ENCODE measurements at regions not wholly inside any gene's neighbourhood (a gene's known extent, or its start where the extent isn't known, plus 50 kb on each side); places are given as distances from the start of the nearest gene placed in this dataset.
"Not testable (repeated sequence)": the region's sequence is repeated elsewhere in the genome, so short reads cannot be mapped to it uniquely, and the experiment has no call there.

DNA sequence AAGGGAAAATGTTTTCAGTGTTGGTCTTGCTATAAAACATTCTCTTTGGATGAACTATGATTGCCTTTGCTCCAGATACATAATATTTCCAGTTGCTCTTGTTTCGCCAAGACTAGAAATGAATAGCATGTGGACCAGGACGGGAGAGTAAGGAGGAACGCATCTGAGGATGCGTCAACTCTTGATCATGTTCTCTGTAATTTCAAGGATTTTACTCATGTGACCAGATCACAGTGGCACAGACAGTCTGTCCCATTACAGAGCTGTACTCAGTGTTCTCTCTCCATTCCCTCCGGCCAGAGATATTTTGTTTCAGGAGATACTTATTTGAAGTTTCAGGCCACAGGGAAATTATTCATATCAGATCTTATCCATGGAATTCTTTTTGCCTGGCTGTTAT lies 266.6 kb downstream of the MID1IP1 start:
- Mint-ChIP-seq H3K4me3 (ENCODE audit: low read depth) (no peak overlapping the region), H3K36me3 (ENCODE audit: insufficient read depth) (peaks cover 1% of the 10 kb centered on the region), H3K9me3 (ENCODE audit: low read depth) (peaks cover 20% of the 10 kb centered on the region), H3K27ac (no peak overlapping the region), H3K27me3 (no peaks in the 10 kb centered on the region), H3K4me1 (ENCODE audit: low read depth) (peaks cover 6% of the 10 kb centered on the region)
- no peak for DNase-seq (ENCODE audit: low spot score, unreplicated experiment)
- TF ChIP-seq, protein P1, sequence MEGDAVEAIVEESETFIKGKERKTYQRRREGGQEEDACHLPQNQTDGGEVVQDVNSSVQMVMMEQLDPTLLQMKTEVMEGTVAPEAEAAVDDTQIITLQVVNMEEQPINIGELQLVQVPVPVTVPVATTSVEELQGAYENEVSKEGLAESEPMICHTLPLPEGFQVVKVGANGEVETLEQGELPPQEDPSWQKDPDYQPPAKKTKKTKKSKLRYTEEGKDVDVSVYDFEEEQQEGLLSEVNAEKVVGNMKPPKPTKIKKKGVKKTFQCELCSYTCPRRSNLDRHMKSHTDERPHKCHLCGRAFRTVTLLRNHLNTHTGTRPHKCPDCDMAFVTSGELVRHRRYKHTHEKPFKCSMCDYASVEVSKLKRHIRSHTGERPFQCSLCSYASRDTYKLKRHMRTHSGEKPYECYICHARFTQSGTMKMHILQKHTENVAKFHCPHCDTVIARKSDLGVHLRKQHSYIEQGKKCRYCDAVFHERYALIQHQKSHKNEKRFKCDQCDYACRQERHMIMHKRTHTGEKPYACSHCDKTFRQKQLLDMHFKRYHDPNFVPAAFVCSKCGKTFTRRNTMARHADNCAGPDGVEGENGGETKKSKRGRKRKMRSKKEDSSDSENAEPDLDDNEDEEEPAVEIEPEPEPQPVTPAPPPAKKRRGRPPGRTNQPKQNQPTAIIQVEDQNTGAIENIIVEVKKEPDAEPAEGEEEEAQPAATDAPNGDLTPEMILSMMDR (IDR thresholded peaks at IDR 0.05; ENCODE audit: unreplicated experiment) = no peak

DNA sequence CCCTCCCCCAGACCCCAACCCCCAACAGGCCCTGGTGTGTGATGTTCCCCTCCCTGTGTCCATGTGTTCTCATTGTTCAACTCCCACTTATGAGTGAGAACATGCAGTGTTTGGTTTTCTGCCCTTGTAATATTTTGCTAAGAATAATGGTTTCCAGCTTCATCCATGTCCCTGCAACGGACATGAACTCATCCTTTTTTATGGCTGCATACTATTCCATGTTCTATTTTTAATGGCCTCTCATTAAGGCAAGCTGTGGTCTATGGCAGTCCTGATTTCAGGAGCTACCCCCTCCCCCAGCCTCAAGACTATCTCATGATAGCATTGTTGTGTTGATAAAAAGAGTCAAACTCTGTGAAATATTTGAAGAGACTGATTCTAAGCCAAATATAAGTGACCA lies 267.4 kb downstream of the MID1IP1 start:
- not testable (repeated sequence) for H3K4me1 Mint-ChIP-seq (ENCODE audit: low read depth); DNase-seq (ENCODE audit: low spot score, unreplicated experiment); H3K4me3 Mint-ChIP-seq (ENCODE audit: low read depth); H3K27me3 Mint-ChIP-seq; H3K27ac Mint-ChIP-seq; H3K36me3 Mint-ChIP-seq (ENCODE audit: insufficient read depth)
- H3K9me3 Mint-ChIP-seq (ENCODE audit: low read depth) = peaks cover 24% of the 10 kb centered on the region

DNA sequence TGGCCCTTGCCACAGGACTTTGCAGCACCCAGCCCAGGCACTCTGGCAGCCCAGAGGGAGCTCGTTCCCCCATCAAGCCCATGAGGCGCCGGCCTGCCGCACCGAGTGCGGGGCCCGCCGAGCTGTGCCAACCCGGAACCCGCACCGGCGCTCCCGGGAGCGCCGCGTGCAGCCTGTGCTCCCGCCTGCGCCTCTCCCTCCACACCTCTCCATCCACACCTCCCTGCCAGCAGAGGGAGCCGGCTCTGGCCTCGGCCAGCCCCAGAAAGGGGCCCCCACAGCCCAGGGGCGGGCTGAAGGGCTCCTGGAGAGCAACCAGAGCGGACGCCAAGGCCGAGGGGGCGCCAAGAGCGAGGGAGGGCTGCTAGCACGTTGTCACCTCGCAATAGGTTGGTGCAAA lies 268.8 kb downstream of the MID1IP1 start:
- no peak for DNase-seq (ENCODE audit: low spot score, unreplicated experiment)
- Mint-ChIP-seq H3K9me3 (ENCODE audit: low read depth) (peaks cover 20% of the 10 kb centered on the region), H3K27me3 (no peaks in the 10 kb centered on the region), H3K27ac (no peak overlapping the region), H3K36me3 (ENCODE audit: insufficient read depth) (peaks cover 1% of the 10 kb centered on the region), H3K4me1 (ENCODE audit: low read depth) (peaks cover 8% of the 10 kb centered on the region), H3K4me3 (ENCODE audit: low read depth) (no peak overlapping the region)
- TF ChIP-seq, protein P1 (IDR thresholded peaks at IDR 0.05; ENCODE audit: unreplicated experiment) = no peak

DNA sequence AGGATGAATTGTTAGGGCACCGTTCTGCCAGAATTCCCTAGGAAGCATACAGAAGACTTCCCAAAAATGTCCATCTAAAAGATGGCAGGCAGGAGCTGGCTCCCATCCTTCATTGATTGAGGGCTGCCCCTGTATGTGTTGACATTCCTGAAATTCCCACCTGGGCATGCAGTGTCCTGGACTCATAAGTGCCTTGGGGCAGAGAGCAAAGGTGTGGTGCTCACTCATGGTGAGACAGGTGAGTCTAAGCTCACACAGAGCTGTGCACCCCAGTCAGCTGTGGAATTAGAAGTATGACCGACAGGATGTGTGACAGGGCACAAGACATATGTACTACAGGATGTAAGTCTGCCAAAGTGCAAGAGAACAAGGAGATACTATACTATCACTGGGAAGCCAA lies 271.9 kb downstream of the MID1IP1 start:
- no peak overlapping the region for H3K4me3 Mint-ChIP-seq (ENCODE audit: low read depth)
- peaks cover 26% of the 10 kb centered on the region for H3K9me3 Mint-ChIP-seq (ENCODE audit: low read depth)
- H3K27me3 Mint-ChIP-seq = no peaks in the 10 kb centered on the region
- peaks cover 1% of the 10 kb centered on the region for H3K36me3 Mint-ChIP-seq (ENCODE audit: insufficient read depth)
- DNase-seq (ENCODE audit: low spot score, unreplicated experiment) = no peak
- TF ChIP-seq, protein P1 (IDR thresholded peaks at IDR 0.05; ENCODE audit: unreplicated experiment) = no peak
- H3K4me1 Mint-ChIP-seq (ENCODE audit: low read depth) = peaks cover 2% of the 10 kb centered on the region
- H3K27ac Mint-ChIP-seq = no peak overlapping the region

DNA sequence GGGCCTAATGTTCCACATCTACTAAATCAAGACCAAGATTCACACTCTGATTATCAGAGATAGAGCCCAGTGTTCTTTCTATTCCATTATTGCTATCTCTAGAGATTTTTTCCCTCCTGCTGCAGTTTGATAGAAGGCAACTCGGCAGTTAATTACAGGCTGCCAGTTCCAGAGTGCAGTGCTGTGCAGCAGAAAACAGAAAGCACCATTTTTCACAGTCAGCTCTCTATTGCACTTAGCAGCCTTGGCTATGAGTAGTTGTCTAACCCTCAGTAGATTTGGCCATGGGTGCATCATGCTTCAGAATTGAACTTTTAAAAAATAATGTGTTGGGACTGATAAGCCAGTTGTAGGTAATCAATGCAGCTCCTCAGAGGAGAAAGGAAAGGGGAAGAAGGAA lies 295.3 kb downstream of the MID1IP1 start:
- no peak for DNase-seq (ENCODE audit: low spot score, unreplicated experiment)
- Mint-ChIP-seq H3K36me3 (ENCODE audit: insufficient read depth) (no peaks in the 10 kb centered on the region), H3K27ac (no peak overlapping the region), H3K4me1 (ENCODE audit: low read depth) (peaks cover 2% of the 10 kb centered on the region), H3K27me3 (no peaks in the 10 kb centered on the region), H3K4me3 (ENCODE audit: low read depth) (no peak overlapping the region), H3K9me3 (ENCODE audit: low read depth) (peaks cover 47% of the 10 kb centered on the region)
- TF ChIP-seq, protein P1 (IDR thresholded peaks at IDR 0.05; ENCODE audit: unreplicated experiment) = no peak

DNA sequence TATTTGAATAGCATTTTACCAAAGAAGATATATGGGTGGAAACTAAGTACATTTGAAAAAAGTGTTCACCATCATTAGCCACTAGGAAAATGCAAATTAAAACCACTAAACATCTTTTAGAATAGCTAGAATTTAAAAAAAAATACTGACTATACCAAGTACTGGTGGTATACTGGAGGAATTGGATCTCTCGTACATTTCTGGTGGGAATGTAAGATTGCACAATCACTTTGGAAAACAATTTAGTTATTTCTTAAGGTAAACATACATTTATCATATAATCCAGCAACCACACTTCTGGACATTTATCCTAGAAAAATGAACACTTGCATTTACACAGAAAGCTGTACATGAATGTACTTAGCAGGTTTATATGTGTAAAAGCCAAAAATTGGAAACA lies 303.5 kb downstream of the MID1IP1 start:
- Mint-ChIP-seq H3K27me3 (no peaks in the 10 kb centered on the region), H3K4me1 (ENCODE audit: low read depth) (no peaks in the 10 kb centered on the region), H3K4me3 (ENCODE audit: low read depth) (no peak overlapping the region)

More for the DNA sequence above, 303.5 kb downstream of the MID1IP1 start:
- H3K36me3 Mint-ChIP-seq (ENCODE audit: insufficient read depth) = no peaks in the 10 kb centered on the region
- no peak for DNase-seq (ENCODE audit: low spot score, unreplicated experiment)
- peaks cover 35% of the 10 kb centered on the region for H3K9me3 Mint-ChIP-seq (ENCODE audit: low read depth)
- no peak overlapping the region for H3K27ac Mint-ChIP-seq
- TF ChIP-seq, protein P1 (IDR thresholded peaks at IDR 0.05; ENCODE audit: unreplicated experiment) = no peak
